B cell (primary cell): ENCODE measurements at regions not wholly inside any gene's neighbourhood (a gene's known extent, or its start where the extent isn't known, plus 50 kb on each side); places are given as distances from the start of the nearest gene placed in this dataset.

Experiments used
- CTCF ChIP-seq: fragments of 200-600 bp; IDR thresholded peaks from one replicate; pipeline ENCODE4 v1.8.0; 2022; ENCODE audit warnings: antibody characterized with exemption, mild to moderate bottlenecking
- EZH2 ChIP-seq: IDR thresholded peaks from 2 replicates; pipeline ENCODE4 v1.6.1; 2012; ENCODE audit warnings: borderline replicate concordance, low read depth, mild to moderate bottlenecking, moderate library complexity, low read length; ENCODE audit not compliant: insufficient read depth, poor library complexity, severe bottlenecking

- TF ChIP-seq CTCF, result no peak
- TF ChIP-seq EZH2, result no peak
Measured at GRCh38 chr18:51656249-51656648, 458.8 kb upstream of the MEX3C start.
